GM18520 (cell line): ENCODE measurements at regions not wholly inside any gene's neighbourhood (a gene's known extent, or its start where the extent isn't known, plus 50 kb on each side); places are given as distances from the start of the nearest gene placed in this dataset.

ENCODE experiments used
- ATAC-seq: cut with Tn5 transposase; IDR thresholded peaks from one replicate; pipeline ENCODE4 v1.9.1; 2021; ENCODE audit not compliant: unreplicated experiment

GRCh38 chr3:76943058-76943457 lies 96.8 kb upstream of the ROBO2 start:
- ATAC-seq = no peak

- no peak for ATAC-seq
Measured at GRCh38 chr3:76943671-76944070, 96.2 kb upstream of the ROBO2 start.

- no peak for ATAC-seq
Measured at GRCh38 chr3:76949033-76949432, 90.9 kb upstream of the ROBO2 start.

- ATAC-seq = no peak
Measured at GRCh38 chr3:76949462-76949861, 90.4 kb upstream of the ROBO2 start.

- no peak for ATAC-seq
Measured at GRCh38 chr3:76950590-76950989, 89.3 kb upstream of the ROBO2 start.

- ATAC-seq = no peak
Measured at GRCh38 chr3:76954412-76954811, 85.5 kb upstream of the ROBO2 start.

GRCh38 chr3:76958274-76958673 lies 81.6 kb upstream of the ROBO2 start:
- no peak for ATAC-seq

GRCh38 chr3:76958861-76959260 lies 81.0 kb upstream of the ROBO2 start:
- no peak for ATAC-seq

- ATAC-seq = no peak
Measured at GRCh38 chr3:76961284-76961683, 78.6 kb upstream of the ROBO2 start.

- no peak for ATAC-seq
Measured at GRCh38 chr3:76965122-76965725, 74.7 kb upstream of the ROBO2 start.

GRCh38 chr3:76969471-76969870 lies 70.4 kb upstream of the ROBO2 start:
- no peak for ATAC-seq

GRCh38 chr3:76969996-76970615 lies 69.8 kb upstream of the ROBO2 start:
- ATAC-seq = no peak

GRCh38 chr3:76972624-76973296 lies 67.1 kb upstream of the ROBO2 start:
- no peak for ATAC-seq

- ATAC-seq = no peak
Measured at GRCh38 chr3:76976996-76977395, 62.9 kb upstream of the ROBO2 start.

GRCh38 chr3:76985645-76986044 lies 54.3 kb upstream of the ROBO2 start:
- no peak for ATAC-seq

- ATAC-seq = no peak
Measured at GRCh38 chr3:76986876-76987474, 52.9 kb upstream of the ROBO2 start.
